HG03565 (cell line): ENCODE measurements at regions not wholly inside any gene's neighbourhood (a gene's known extent, or its start where the extent isn't known, plus 50 kb on each side); places are given as distances from the start of the nearest gene placed in this dataset.

ENCODE experiments used
- ATAC-seq: cut with Tn5 transposase; IDR thresholded peaks from one replicate; pipeline ENCODE4 v1.9.1; 2021; ENCODE audit warnings: mild to moderate bottlenecking, moderate library complexity; ENCODE audit not compliant: unreplicated experiment

DNA sequence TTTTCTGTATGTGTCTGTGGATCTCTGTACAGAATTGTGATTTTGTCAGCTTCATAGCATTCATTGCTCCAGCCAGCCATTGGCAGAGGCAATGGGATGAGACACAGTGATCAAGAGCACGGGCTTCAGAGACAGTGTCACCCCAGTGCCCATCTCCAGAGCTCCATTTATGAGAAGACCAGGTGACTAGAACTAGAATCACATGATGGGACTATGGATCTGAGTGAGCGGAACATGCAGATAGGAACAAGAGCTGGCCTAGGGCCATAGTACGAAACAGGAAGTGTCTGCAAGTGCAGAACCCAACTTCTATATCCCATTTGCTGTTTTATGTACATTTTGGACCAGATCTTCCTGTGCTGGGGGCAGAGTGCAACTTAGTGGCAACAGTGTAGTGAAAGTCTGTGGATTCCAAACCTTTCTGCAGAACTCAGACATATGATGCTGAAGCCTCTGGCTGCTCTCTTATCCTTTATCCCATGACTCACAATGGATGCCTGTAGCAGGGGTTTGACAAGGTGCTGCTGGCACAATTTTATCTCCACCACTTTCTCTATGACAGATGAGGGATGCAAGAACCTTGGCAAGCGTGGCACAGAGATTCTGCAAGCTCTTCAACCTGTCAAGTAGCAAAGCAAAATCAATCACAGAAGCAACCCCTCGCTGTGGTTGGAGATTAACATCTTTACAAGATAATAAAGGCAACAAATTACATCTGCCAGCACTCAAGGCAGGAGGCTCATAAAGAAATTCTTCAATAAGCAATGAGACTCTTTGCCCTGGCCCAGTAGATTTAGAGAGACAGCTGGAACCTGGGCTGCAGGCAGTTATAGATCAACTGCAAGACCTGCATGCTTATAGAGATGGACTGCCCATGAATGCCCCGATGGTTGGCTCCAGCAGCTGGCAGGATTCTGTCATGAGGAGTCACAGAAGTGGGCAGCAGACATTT lies 681.3 kb downstream of the TNS3 start:
- no peak for ATAC-seq

DNA sequence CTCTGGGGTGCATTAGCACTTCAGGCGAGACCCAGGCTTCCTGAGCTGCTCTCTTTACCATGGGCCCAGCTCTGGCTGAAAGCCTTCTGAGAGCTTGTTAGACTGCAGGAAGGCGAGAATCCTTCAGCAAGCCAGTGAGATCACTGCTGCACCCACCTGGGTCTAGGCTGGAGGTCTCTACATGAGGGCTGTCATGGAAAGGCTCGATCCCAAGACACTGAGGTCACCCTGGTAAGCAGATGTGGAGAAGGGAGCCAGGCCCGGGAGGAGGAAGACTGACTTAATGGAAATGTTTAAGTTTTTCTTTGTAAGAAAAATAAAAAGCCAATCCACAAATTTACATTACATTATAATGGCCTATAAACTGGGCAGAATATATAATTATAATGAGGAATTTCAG lies 684.5 kb downstream of the TNS3 start:
- ATAC-seq: no peak

DNA sequence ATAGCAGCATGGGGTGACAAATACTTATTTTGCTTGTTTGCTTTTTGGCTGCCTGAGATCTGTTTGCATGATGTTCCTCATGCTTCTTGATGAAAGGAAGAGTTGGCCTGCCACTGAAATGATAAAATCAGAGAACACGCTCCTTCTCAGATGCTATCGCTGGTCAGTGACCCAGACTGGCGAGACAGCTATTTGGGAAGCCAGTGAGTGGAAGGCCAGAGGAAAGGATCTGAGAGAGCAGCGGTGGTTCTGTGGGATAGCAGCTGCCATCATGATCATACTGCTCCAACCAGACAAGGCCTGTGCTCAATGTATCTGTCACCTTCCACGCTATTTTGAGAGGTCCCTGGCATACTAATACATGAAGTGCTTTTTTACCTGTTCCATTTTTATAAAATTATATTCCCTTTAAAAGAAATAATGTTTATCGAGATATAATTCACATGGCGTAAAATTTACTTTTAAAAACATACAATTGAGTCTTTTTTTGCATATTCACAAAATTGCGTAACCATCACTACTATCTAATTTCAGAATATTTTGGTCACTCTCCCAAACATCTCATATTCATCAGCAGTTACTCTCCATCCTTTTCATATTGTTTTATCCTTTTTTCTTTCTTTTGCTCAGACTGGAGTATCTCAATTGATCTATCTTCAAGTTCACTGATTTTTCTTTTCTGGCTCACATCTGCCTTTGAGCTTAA lies 695.1 kb downstream of the TNS3 start:
- no peak for ATAC-seq

DNA sequence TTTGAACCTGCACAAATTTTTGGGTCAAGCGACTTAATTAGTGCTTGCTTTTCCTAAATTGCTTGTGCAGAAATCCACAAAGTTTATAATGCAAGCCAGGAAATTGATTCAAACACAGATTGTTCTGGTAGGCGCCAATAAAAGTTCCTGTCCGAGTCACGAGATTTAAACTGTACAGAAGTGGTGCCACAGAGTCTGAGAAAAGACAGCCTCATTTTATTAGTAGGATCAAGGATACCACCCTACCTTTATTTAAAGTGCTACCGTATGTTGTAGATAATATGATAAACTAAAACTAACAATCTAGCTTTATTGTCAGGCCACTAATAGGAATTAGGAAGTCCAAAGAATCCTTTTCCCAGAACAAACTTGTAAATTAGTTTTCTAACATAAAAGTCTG lies 696.7 kb downstream of the TNS3 start:
- ATAC-seq: no peak

DNA sequence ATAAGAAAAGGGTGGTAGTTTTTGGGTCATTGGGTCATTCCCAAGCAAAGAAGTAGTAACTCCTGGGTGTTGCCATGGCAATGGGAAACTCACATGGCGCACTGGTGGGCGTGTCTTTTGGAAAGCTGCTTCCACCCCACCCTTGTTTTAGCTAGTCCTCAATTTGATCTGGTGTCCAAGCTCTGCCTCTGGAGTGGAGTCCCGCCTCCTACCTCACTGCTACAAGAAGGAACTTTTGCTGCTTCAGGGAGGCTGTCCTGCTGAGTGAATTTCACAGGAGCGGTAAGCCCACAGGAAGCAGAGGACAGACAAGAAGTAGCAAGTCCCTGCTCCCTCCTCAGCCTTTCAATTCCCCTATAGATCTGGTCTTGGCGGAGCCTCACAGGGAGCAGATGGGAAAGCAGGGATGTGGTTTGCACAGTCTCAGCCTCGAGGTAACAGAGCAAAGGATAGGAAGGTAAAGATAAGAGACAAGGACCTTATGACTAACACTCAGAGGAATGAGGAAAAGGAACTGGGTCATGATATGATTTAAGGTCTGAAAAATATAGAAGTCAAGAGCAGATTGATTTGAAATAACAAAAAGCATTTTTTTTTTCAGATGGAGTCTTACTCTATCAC lies 700.3 kb downstream of the TNS3 start:
- ATAC-seq: no peak

- ATAC-seq: no peak
Observed at GRCh38 chr7:46880508-46881196, 701.3 kb downstream of the TNS3 start.

GRCh38 chr7:46879783-46880182 lies 702.1 kb downstream of the TNS3 start:
- ATAC-seq: no peak

DNA sequence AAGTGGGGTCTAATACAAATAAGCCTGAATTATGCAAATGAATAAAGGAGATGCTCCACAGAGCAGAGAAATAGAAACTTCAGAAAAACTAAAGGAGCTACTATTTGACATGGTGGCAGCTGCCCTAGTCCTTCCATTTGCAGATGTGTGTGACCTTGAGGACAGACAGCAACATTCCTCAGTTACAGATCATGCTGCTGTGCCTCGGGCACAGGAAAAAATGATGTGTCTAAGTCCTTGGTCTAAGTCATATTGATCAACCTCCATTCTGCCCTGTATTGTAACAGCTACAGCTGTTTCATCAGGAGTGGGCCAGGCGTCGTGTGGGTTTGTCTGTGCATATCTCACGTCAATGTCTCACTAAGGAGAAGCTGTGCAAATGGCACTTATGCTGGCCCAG lies 710.4 kb downstream of the TNS3 start:
- no peak for ATAC-seq

GRCh38 chr7:46864716-46865115 lies 717.2 kb downstream of the TNS3 start:
- ATAC-seq: no peak

DNA sequence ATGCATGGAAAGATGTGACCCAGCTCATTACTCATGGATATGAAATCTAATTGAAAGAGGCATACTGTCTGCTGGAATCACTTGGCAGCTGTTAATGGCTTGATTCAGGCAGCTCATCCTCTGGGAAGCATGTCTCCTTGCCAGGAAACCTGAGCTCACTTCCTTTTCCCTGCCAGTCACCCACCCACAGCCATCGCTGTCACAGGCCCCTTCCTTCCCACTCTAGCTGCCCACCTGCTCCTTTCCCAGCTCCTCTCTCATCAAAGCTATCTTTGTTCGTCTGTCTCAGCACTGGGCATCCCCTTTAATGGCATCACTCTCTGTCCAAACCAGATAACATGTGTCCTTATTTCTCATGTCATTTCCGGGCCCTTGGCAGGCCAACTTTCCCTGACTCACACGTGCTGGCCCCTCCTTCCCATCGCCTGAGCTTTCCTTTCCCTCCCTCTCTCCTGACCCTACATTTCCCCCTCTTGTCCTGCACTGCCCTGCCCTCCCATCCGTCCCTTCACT lies 721.9 kb downstream of the TNS3 start:
- no peak for ATAC-seq

DNA sequence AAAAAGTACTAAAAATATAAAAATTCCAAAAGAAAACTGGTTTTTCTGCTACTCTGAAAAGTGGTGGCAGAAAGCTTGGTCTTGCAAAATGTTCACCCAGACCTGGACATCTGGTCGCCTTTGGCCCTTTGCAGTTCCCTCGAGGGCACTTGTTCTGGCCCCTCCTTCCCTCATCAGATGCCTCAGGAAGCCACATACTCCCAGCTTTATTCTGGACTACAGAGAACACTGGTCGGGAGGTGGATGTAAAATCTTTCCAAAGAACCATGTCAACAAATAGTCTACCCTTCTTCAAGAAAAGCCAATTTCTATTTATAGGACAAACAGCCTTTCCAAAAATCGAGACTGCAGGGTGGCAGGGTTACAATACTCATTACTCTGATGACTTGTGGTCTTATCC lies 726.1 kb downstream of the TNS3 start:
- no peak for ATAC-seq

DNA sequence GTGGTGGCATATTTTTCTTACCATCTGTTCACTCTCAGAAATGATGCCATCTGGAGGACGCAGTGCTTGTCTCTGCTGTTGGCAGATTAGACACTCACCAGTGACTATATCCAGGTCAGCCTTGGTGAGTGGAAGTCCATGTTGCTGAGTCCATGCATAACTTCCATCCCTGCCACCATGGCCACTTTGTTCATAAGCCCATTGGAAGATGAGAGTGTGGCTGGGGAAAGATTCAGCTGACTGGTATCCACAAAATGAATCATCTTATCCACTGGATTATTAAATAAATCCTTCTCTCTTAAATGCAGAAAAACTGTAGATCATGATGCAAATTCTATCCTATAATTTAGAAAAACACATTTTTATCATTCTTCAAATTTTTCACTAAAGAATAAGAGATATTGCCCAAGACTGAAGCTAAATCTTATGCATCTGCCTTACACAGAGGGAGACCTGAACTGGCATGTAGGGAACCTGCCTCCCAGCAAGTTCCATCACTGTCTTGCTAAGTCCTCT lies 726.9 kb downstream of the TNS3 start:
- no peak for ATAC-seq

DNA sequence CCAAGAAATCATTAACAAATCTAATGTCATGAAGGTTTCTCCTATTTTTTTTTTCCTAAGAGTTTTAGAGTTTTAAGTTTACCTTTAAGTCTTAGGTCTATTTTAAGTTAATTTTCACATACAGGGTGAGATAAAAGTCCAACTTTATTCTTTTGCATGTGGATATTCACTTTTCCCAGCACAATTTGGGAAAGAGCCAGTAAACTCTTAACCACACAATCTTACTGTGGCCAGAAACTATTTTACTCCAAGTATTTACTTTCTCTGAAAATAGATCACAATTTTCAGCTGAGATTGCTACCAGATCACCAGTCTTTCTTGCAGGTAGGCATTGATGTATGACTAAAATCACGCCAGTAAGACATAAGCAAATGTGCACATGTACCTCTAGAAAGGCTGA lies 728.5 kb downstream of the TNS3 start:
- no peak for ATAC-seq

DNA sequence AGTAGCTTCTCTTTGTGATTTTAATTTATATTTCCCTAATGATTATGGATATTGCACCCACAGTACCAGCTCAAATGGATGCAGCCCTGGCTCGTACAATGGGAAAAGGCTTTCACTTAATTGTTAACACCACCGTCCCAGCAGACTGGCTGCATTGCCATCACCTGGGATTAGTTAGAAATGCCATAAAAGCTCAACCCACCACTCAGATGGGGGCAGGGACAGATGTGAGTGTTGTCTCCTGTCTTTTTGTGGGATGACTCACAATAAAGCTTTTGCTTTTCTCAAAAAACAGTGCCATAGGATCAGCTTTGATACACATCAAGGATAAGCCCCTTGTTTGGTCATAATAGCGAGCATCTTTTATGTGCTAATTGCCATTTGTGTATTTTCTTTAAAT lies 729.1 kb downstream of the TNS3 start:
- no peak for ATAC-seq

GRCh38 chr7:46850563-46851330 lies 731.2 kb downstream of the TNS3 start:
- no peak for ATAC-seq

GRCh38 chr7:46848944-46849343 lies 733.0 kb downstream of the TNS3 start:
- no peak for ATAC-seq

- ATAC-seq: no peak
Observed at GRCh38 chr7:46848311-46848710, 733.6 kb downstream of the TNS3 start.

DNA sequence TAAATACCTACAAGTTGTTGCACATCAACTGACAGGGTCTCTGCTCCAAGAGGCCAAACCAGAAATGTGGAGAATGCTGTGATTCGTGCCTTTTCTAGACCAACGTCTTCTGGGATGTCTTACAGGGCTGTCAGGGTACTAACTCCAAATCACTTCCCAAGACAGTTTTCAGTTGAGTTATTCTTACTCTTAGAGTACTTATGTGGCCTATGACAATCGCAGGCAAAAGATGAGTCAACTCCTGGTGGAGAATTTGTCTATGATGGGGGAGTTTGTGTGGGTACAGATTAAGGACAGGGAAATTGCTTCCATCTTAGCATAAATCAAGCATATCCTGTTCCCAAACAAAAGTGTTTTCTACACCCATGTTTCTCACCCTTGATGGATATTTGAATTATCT lies 734.8 kb downstream of the TNS3 start:
- ATAC-seq: no peak

- ATAC-seq: no peak
Observed at GRCh38 chr7:46844486-46844885, 737.4 kb downstream of the TNS3 start.

DNA sequence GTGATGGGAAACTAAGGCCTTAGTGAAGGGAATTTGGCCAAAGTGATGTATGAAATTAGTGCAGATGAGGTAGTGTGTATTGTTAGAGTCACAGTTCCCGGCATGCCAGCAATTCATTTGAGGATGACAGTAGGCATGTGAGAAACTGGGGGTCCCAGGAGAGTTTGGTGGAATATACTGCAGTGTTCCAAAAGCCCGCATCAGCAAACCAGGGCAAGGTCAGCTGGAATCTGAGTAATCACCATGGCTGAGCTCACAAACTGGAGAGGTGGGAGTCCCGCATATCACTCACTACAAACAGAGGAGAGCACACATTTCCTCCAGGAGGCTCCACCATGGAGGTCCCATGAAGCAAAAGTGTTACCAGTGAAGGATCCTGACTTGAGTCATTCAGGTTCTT lies 740.7 kb downstream of the TNS3 start:
- no peak for ATAC-seq
